Stimulated activated memory B cell treated with anti-CD40 and anti-IgM and Interleukin-4, amounts not matched to agents 10 μg/mL and 1 μg/mL and 100 μg/mL, for 72 hours (primary cell): ENCODE measurements at regions not wholly inside any gene's neighbourhood (a gene's known extent, or its start where the extent isn't known, plus 50 kb on each side); places are given as distances from the start of the nearest gene placed in this dataset.

ENCODE experiments used
- ATAC-seq: fragments of 150-1000 bp; cut with Tn5 transposase; 2 replicates; pipeline ENCODE4 v1.10.0; 2021
- H3K27ac Mint-ChIP-seq: one replicate; pipeline ENCODE4 v1.8.0; 2022; ENCODE audit warnings: mild to moderate bottlenecking, mixed read lengths
- H3K27me3 Mint-ChIP-seq: one replicate; pipeline ENCODE4 v1.8.0; 2022; ENCODE audit warnings: mixed read lengths
- H3K36me3 Mint-ChIP-seq: one replicate; pipeline ENCODE4 v1.8.0; 2022; ENCODE audit warnings: mixed read lengths
- H3K4me1 Mint-ChIP-seq: one replicate; pipeline ENCODE4 v1.8.0; 2022; ENCODE audit warnings: mixed read lengths
- H3K4me3 Mint-ChIP-seq: one replicate; pipeline ENCODE4 v1.8.0; 2022; ENCODE audit warnings: mild to moderate bottlenecking, moderate library complexity, mixed read lengths
- H3K9me3 Mint-ChIP-seq: one replicate; pipeline ENCODE4 v1.8.0; 2022; ENCODE audit warnings: mixed read lengths

DNA sequence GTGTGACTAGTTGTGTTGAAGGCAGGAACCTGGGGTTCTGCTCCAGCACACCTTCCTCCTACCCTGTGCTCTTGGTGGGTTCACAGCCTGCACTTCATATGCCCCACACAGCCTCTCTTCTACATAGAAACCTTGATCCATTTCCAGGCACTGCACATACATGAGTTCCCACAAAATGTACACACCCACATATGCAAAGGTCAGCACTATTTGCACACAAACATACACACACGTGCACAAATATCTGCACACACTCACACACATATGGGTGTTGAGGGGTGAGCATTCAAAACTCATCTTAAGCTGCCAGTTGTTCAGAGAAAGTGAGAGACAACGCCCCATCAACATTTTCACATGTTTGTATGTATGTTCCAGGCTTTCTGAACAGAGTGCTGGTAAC, 201.0 kb downstream of the BARX2 start:
- no peak for ATAC-seq
- H3K27me3 Mint-ChIP-seq = no peaks in the 10 kb centered on the region
- peaks cover 3% of the 10 kb centered on the region for H3K9me3 Mint-ChIP-seq
- H3K27ac Mint-ChIP-seq = no peak overlapping the region
- no peaks in the 10 kb centered on the region for H3K36me3 Mint-ChIP-seq
- no peak overlapping the region for H3K4me3 Mint-ChIP-seq
- no peaks in the 10 kb centered on the region for H3K4me1 Mint-ChIP-seq

DNA sequence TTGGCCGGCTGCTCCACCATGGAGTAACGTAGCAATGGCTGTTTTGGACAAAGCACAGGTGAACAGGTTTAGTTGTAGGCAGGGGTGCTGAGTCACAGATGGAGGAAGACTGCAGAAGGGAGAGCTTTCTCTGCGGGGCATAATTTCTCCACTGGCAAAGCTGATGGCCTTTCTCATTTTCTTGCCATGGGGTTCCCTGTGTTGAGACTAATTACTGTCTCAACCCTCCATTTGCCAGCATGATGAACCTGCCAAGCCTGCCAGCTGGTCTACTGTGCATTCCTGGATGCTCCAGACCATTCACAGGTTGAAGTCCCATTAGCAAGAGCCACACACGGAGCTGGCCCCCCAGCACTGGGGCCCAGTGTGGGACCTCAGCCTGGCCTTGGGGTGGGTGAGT, 202.4 kb downstream of the BARX2 start:
- Mint-ChIP-seq H3K27ac (no peak overlapping the region), H3K36me3 (no peaks in the 10 kb centered on the region)
- ATAC-seq = no peak

GRCh38 chr11:129580278-129580677, 204.6 kb downstream of the BARX2 start:
- ATAC-seq = peak; percentile 77
- Mint-ChIP-seq H3K9me3 (no peaks in the 10 kb centered on the region), H3K36me3 (no peaks in the 10 kb centered on the region), H3K4me1 (no peaks in the 10 kb centered on the region), H3K4me3 (no peak overlapping the region), H3K27me3 (no peaks in the 10 kb centered on the region), H3K27ac (no peak overlapping the region)

More for the DNA sequence above, 202.4 kb downstream of the BARX2 start:
- H3K27me3 Mint-ChIP-seq = no peaks in the 10 kb centered on the region
- H3K4me3 Mint-ChIP-seq = no peak overlapping the region
- H3K4me1 Mint-ChIP-seq = no peaks in the 10 kb centered on the region
- peaks cover 3% of the 10 kb centered on the region for H3K9me3 Mint-ChIP-seq

DNA sequence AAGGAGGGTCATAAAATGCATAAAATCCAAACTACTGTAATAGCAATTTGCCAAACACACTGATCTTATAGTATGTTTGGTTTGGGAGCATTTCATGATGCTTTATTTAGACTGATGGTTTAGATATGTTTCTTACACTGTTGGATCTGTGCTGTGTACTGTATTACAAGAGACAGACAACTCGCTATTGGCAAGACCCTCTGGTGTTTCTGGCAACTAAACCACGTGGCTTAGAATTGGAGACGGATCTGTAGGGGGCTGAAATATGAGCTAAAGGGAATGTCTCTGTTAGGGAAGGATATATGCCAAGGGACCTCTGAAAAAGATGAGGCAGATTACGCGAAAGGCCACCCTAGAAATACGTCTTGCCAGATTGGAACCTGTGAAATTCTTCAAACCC, 208.7 kb downstream of the BARX2 start:
- Mint-ChIP-seq H3K27me3 (no peaks in the 10 kb centered on the region), H3K27ac (no peak overlapping the region), H3K4me1 (no peaks in the 10 kb centered on the region), H3K4me3 (no peak overlapping the region), H3K36me3 (no peaks in the 10 kb centered on the region), H3K9me3 (no peaks in the 10 kb centered on the region)
- ATAC-seq = no peak

DNA sequence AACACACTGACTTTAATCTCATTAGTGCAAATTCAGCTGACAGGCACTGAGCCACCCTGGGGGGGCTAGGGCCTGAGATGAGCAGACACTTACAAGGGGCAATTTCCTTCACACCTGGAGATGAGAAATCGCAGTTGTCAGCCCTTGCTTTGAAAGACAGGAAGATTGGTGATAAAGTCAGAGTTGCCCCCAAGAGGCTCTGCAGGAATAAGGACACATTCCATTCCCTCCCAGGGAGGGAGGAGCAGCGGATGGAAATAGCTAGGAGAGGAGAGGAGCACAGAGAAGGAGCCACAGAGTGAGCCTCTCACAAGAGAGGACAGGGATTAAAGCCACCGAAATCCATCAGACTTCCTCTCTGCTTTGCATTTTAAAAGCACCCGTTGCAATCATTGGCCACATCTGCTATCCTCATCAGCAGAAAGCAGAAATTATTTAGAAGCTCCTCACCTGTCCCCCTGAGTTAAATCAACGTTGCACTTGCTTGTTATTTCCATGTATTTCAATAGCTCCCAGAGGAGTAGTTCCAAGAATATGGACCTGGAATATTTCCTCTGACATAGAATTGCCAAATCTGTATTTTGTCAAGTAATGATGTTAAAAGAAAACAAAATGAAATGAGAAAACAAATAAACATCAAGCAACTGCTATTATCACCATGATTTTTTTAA, 213.7 kb downstream of the BARX2 start:
- H3K4me3 Mint-ChIP-seq = no peak overlapping the region
- ATAC-seq = no peak
- H3K27me3 Mint-ChIP-seq = no peaks in the 10 kb centered on the region
- no peak overlapping the region for H3K27ac Mint-ChIP-seq
- no peaks in the 10 kb centered on the region for H3K36me3 Mint-ChIP-seq
- H3K9me3 Mint-ChIP-seq = no peaks in the 10 kb centered on the region
- H3K4me1 Mint-ChIP-seq = no peaks in the 10 kb centered on the region

GRCh38 chr11:129590030-129590752, 214.5 kb downstream of the BARX2 start:
- ATAC-seq = no peak
- no peak overlapping the region for H3K27ac Mint-ChIP-seq
- H3K4me3 Mint-ChIP-seq = no peak overlapping the region

DNA sequence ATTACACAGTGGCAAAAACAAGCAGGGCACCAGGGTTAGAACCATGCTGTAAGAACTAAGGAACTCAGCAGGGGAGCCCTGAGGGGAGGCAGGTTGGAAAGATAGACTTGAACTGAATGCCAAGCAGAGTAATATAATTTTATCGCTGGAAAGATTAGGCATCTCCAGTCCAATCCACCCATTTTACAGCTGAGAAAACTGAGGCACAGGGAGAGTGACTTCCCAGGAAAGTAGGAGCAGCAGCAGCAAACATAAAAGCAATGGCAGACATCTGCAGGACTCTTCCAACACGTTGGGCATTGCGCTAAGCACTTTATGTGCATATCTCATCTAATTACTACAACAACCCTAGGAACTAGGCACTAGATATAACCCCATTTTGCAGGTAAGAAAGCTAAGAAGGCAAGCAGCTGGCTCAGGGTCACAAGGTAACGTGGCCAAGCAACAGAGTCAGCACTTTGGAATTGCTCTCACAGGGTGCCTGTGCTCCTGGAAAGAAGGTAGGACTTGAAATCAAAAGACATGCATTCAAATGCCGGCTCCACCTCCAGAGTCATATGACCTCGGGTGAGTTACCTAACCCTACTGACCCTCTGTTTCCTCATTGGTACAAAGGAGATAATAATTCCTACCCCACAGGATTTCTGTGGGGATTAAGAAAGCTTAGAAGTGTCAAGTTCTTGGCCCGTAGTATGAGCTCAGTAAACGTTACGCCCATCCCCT, 215.3 kb downstream of the BARX2 start:
- no peak for ATAC-seq
- Mint-ChIP-seq H3K27me3 (peaks cover under 1% of the 10 kb centered on the region), H3K36me3 (no peaks in the 10 kb centered on the region), H3K27ac (no peak overlapping the region), H3K4me3 (no peak overlapping the region), H3K9me3 (no peaks in the 10 kb centered on the region), H3K4me1 (no peaks in the 10 kb centered on the region)

More at GRCh38 chr11:129590030-129590752, 214.5 kb downstream of the BARX2 start:
- no peaks in the 10 kb centered on the region for H3K9me3 Mint-ChIP-seq
- H3K4me1 Mint-ChIP-seq = no peaks in the 10 kb centered on the region
- H3K36me3 Mint-ChIP-seq = no peaks in the 10 kb centered on the region
- H3K27me3 Mint-ChIP-seq = no peaks in the 10 kb centered on the region

GRCh38 chr11:129591527-129591926, 215.9 kb downstream of the BARX2 start:
- Mint-ChIP-seq H3K4me3 (no peak overlapping the region), H3K27me3 (peaks cover 6% of the 10 kb centered on the region), H3K4me1 (no peaks in the 10 kb centered on the region), H3K27ac (no peak overlapping the region), H3K9me3 (no peaks in the 10 kb centered on the region), H3K36me3 (no peaks in the 10 kb centered on the region)
- ATAC-seq = no peak

DNA sequence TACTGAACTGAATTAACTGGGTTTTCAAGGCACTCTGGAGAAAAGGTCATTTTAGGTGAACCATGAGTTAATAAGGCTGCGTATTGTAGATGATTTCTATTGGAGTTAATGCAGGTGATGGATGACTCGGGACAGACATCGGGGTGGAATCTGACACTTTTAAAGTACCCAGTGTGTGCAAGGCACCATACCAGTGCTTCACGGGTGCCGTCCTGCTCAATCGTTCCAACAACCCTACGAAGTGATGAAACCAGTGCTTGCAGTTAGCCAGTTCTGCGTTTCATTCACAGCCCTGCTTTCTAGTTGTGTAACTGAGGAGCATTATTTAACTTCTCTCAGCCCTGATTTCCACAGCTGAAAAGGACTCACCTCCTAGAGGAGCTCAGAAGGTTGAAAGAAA, 216.5 kb downstream of the BARX2 start:
- Mint-ChIP-seq H3K27me3 (peaks cover 7% of the 10 kb centered on the region), H3K36me3 (no peaks in the 10 kb centered on the region), H3K4me1 (no peaks in the 10 kb centered on the region), H3K27ac (no peak overlapping the region), H3K9me3 (no peaks in the 10 kb centered on the region), H3K4me3 (no peak overlapping the region)
- no peak for ATAC-seq

GRCh38 chr11:129593098-129593497, 217.4 kb downstream of the BARX2 start:
- ATAC-seq = no peak
- no peak overlapping the region for H3K27ac Mint-ChIP-seq
- no peaks in the 10 kb centered on the region for H3K9me3 Mint-ChIP-seq
- no peaks in the 10 kb centered on the region for H3K36me3 Mint-ChIP-seq
- H3K27me3 Mint-ChIP-seq = peaks cover 7% of the 10 kb centered on the region
- no peak overlapping the region for H3K4me3 Mint-ChIP-seq
- H3K4me1 Mint-ChIP-seq = no peaks in the 10 kb centered on the region

DNA sequence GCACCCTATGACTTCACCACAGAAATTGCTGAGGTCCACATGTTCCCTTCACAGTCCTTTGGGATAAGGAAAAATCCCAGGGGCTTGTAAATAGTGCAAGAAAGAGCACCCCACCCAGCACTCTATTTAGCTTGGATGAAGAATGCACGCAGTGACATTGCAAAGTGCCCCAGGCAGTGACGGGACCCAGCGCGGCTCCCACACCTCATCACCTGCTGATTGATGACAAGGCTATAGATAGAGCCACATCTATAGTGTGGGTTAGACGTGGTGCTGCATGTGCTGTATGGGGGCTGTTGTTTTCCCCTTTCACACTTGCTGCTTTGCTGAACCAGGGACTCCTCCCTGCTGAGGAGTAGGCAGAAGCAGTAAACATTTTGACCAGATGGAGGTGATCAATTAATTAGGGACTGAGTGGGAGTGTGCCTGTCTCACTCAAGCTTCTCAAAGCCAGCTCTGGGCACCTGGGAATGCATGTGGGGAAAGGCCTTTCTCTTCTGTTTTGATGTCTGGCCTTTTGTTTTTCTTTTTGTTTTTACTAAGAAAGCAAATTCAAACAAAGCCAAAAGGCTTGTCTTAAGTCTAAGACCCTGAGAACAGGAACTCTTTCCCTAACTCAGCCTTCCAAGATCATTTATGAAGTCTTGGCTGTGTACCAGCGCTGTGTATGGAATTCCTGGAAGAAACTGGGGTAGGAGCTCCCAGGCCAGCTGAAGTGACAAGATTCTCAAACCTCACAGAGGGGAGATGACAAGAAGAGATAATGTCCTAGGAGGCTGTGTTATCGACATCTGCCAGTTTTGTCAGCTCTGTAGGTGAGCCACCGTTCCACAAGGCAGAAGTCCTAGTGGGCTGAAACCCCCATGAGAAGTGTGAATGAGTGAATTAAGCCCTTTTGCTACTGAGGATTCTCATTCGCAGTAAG, 219.7 kb downstream of the BARX2 start:
- Mint-ChIP-seq H3K4me1 (no peaks in the 10 kb centered on the region), H3K27ac (no peak overlapping the region), H3K36me3 (no peaks in the 10 kb centered on the region), H3K9me3 (peaks cover under 1% of the 10 kb centered on the region), H3K27me3 (peaks cover 7% of the 10 kb centered on the region), H3K4me3 (no peak overlapping the region)
- ATAC-seq = no peak

DNA sequence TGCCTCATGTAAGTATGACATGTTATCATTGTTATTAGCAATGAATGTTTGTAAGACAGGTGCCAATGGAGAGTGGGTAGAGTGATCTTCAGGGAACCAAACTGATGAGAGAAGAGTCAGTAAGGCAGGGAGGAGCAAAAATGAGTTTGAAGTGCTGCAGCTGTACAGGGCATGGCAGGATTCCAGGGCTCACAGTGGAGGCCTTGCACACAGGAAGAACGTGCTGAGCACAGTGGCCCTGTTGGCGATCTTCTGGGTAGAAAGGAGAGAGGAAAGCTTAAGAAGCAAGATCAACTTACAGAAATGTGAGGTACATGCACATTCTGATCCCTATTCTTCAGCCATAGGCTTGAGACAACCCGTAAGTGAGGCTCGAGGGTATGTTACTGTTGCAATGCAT, 219.3 kb upstream of the TMEM45B start:
- no peak for ATAC-seq
- Mint-ChIP-seq H3K4me1 (no peaks in the 10 kb centered on the region), H3K27ac (no peak overlapping the region), H3K36me3 (no peaks in the 10 kb centered on the region), H3K27me3 (peaks cover 7% of the 10 kb centered on the region), H3K4me3 (no peak overlapping the region), H3K9me3 (peaks cover 3% of the 10 kb centered on the region)

GRCh38 chr11:129598378-129598777, 217.3 kb upstream of the TMEM45B start:
- H3K36me3 Mint-ChIP-seq = no peaks in the 10 kb centered on the region
- H3K4me1 Mint-ChIP-seq = no peaks in the 10 kb centered on the region
- no peak for ATAC-seq
- no peak overlapping the region for H3K27ac Mint-ChIP-seq
- H3K4me3 Mint-ChIP-seq = no peak overlapping the region
- peaks cover 6% of the 10 kb centered on the region for H3K9me3 Mint-ChIP-seq
- peaks cover 7% of the 10 kb centered on the region for H3K27me3 Mint-ChIP-seq

DNA sequence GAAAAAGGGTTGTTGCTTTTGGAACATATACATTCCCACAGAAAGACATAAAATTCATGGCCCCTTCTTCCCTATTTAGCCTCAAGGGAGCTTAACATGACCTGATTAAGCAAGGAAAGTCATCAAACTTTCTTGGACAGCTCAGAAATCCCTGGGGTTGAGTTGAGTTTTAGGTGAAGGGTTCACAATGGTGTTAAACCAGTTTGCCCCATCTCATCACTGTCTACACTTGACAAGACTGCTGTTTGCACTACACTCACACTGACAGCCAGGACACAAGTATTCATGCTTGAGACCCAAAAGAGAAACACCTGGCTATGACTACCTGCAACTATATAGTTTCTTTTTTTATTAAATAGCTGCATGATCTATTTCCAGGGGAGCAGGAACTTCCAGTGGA, 209.8 kb upstream of the TMEM45B start:
- Mint-ChIP-seq H3K9me3 (peaks cover 3% of the 10 kb centered on the region), H3K4me3 (no peak overlapping the region), H3K27ac (no peak overlapping the region), H3K36me3 (no peaks in the 10 kb centered on the region), H3K4me1 (no peaks in the 10 kb centered on the region), H3K27me3 (no peaks in the 10 kb centered on the region)
- no peak for ATAC-seq

- no peaks in the 10 kb centered on the region for H3K27me3 Mint-ChIP-seq
- ATAC-seq = no peak
- H3K4me1 Mint-ChIP-seq = no peaks in the 10 kb centered on the region
- H3K4me3 Mint-ChIP-seq = no peak overlapping the region
- no peaks in the 10 kb centered on the region for H3K9me3 Mint-ChIP-seq
- H3K36me3 Mint-ChIP-seq = no peaks in the 10 kb centered on the region
- no peak overlapping the region for H3K27ac Mint-ChIP-seq
Measured at GRCh38 chr11:129608711-129609110, 206.9 kb upstream of the TMEM45B start.
